Esophagus squamous epithelium (tissue), 5 donors: ENCODE measurements at regions not wholly inside any gene's neighbourhood (a gene's known extent, or its start where the extent isn't known, plus 50 kb on each side); places are given as distances from the start of the nearest gene placed in this dataset.

Source experiments
- DNase-seq: peaks from one replicate; lab custom pipeline; 2025; lab: John Stamatoyannopoulos, UW
- H3K27ac ChIP-seq, 4 donors: fragments of 200-600 bp; sonication (generic); one replicate each; pipeline ENCODE4 v1.5.1; 2016 to 2019; ENCODE audit warnings: mild to moderate bottlenecking in 1 of 4
- H3K27me3 ChIP-seq, 4 donors: fragments of 200-600 bp; sonication (generic); 1 replicate in 3 of 4; 2 replicates in 1 of 4; pipeline versions ENCODE4 v1.5.1 to v1.6.0; 2017 to 2021; ENCODE audit warnings: antibody characterized with exemption in 1 of 4
- H3K36me3 ChIP-seq, 3 donors: fragments of 200-600 bp; sonication (generic); one replicate each; pipeline ENCODE4 v1.5.1; 2016 to 2019
- H3K4me1 ChIP-seq, 3 donors: fragments of 200-600 bp; sonication (generic); one replicate each; pipeline ENCODE4 v1.5.1; 2017 to 2019
- H3K4me3 ChIP-seq, 4 donors: fragments of 200-600 bp; sonication (generic); 1 replicate in 3 of 4; 2 replicates in 1 of 4; pipeline ENCODE4 v1.5.1; 2016 to 2019; ENCODE audit warnings: mild to moderate bottlenecking in 2 of 4, moderate library complexity in 1 of 4
- H3K9me3 ChIP-seq, 3 donors: fragments of 200-600 bp; sonication (generic); one replicate each; pipeline ENCODE4 v1.5.1; 2016 to 2019
- CTCF ChIP-seq, 6 experiments: fragments of 450-650 bp in 4 of 6; fragments of 200-600 bp in 2 of 6; sonication (generic) in 2 of 6; IDR thresholded peaks; one replicate each; pipeline ENCODE4 v1.5.1; 2016 to 2019; ENCODE audit warnings: antibody characterized with exemption in 6 of 6, mild to moderate bottlenecking in 4 of 6, moderate library complexity in 4 of 6
- POLR2A ChIP-seq, 4 donors: fragments of 450-650 bp; IDR thresholded peaks; one replicate each; pipeline ENCODE4 v1.6.1; 2017; ENCODE audit warnings: antibody characterized with exemption in 4 of 4, mild to moderate bottlenecking in 4 of 4, moderate library complexity in 3 of 4
- WGBS, 2 donors: methylation state at CpG; one replicate each; pipeline ENCODE4 v1.1.5; 2018; 5-methylcytosine and 5-hydroxymethylcytosine counted together
- intact Hi-C: fragments of 100-400 bp; cut with DNase I; formaldehyde crosslinking; loops from one replicate; pipeline ENCODE4 v1.15.0; 2022
- donor health status: DM: yes; HTN: yes; CAD: no.

- no peaks in the 10 kb centered on the region for H3K36me3 ChIP-seq
- no peak overlapping the region for H3K27ac ChIP-seq
- H3K4me1 ChIP-seq, result no peaks in the 10 kb centered on the region
- no peak for DNase-seq
- TF ChIP-seq CTCF (IDR thresholded peaks at IDR 0.05), result no peak
- TF ChIP-seq POLR2A (IDR thresholded peaks at IDR 0.05), result no peak
- H3K9me3 ChIP-seq, result no peaks in the 10 kb centered on the region
- 33 to 39% methylated on average over 4 of the region's 4 CpGs for WGBS, 2 donors
- H3K27me3 ChIP-seq, result no peaks in the 10 kb centered on the region
- intact Hi-C loops, result no loop called here
- H3K4me3 ChIP-seq, result no peak overlapping the region
Observed at GRCh38 chr7:21067216-21067615, 280.5 kb upstream of the SP8 start.

GRCh38 chr7:21070571-21071090 is 283.9 kb upstream of the SP8 start:
- Histone ChIP-seq H3K27ac (no peak overlapping the region), H3K4me1 (peaks cover 0 to 3% (median 0%) of the 10 kb centered on the region in 3 donors), H3K9me3 (no peaks in the 10 kb centered on the region), H3K36me3 (no peaks in the 10 kb centered on the region), H3K4me3 (no peak overlapping the region), H3K27me3 (no peaks in the 10 kb centered on the region)
- WGBS, 2 donors, result 56 to 74% methylated on average over 1 of the region's 1 CpG
- no peak for DNase-seq
- TF ChIP-seq POLR2A (IDR thresholded peaks at IDR 0.05) (no peak), CTCF (IDR thresholded peaks at IDR 0.05) (no peak)
- intact Hi-C loops, result no loop called here

DNA sequence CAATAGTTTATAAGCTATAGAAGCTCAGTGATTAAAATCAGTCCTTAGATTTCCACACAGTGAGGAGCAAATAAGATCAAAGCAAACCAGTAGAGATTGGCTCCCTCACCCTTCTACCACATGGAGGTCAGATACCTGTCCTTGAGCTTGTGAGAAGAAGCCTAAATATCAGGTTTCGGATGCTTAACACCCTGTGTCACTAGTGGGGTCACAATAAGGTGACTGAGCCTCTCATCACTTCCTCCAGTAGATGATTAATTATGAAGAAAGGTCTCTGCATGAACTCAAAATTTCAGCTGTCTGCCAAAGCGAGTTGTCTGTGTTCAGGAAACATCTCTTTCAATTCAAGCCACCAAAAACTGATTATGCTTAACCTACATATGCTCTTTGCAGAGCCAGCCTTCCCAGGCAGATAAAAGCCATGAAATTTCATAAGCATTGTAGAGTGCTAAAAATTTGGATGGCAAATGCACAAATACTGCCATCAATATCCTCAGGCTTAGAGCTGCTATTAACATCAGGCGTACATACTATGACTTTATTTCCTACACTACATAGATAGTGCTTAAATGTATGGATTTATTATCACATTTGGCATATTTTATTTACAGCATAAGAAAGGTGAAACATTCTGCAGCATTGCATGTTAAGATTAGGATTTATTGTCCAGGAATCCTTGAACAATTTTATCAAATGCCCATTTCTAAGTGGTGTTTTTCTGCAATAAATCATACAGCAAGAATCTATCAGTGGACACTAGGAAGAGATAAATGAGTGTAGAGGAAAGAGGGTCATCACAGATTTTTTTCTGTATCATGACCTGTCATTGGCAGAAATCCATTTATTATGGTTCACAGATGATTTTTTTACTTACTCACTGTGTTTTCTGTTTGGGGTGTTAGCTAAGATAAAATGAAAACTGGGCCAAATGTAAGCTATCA is 285.1 kb upstream of the SP8 start:
- H3K36me3 ChIP-seq, result no peaks in the 10 kb centered on the region
- intact Hi-C loops, result no loop called here
- H3K4me1 ChIP-seq, result peaks cover 0 to 15% (median 0%) of the 10 kb centered on the region in 3 donors
- no peak for DNase-seq
- no peak overlapping the region for H3K27ac ChIP-seq
- no peak overlapping the region for H3K4me3 ChIP-seq
- WGBS, 2 donors, result 55 to 57% methylated on average over 3 of the region's 3 CpGs
- no peaks in the 10 kb centered on the region for H3K9me3 ChIP-seq
- TF ChIP-seq CTCF (IDR thresholded peaks at IDR 0.05), result no peak
- no peak for TF ChIP-seq POLR2A (IDR thresholded peaks at IDR 0.05)
- H3K27me3 ChIP-seq, result no peaks in the 10 kb centered on the region

- intact Hi-C loops, result no loop called here
- 44 to 45% methylated on average over 5 of the region's 5 CpGs for WGBS, 2 donors
- no peak overlapping the region for H3K27ac ChIP-seq
- H3K4me1 ChIP-seq, result peaks cover 0 to 18% (median 0%) of the 10 kb centered on the region in 3 donors
- H3K4me3 ChIP-seq, result no peak overlapping the region
- DNase-seq, result no peak
- no peaks in the 10 kb centered on the region for H3K36me3 ChIP-seq
- H3K27me3 ChIP-seq, result no peaks in the 10 kb centered on the region
- no peak for TF ChIP-seq POLR2A (IDR thresholded peaks at IDR 0.05)
- no peak for TF ChIP-seq CTCF (IDR thresholded peaks at IDR 0.05)
- H3K9me3 ChIP-seq, result no peaks in the 10 kb centered on the region
Observed at GRCh38 chr7:21076054-21076453, 289.4 kb upstream of the SP8 start.

- intact Hi-C loops, result no loop called here
- H3K36me3 ChIP-seq, result no peaks in the 10 kb centered on the region
- DNase-seq, result no peak
- H3K4me1 ChIP-seq, result peaks cover 0 to 18% (median 0%) of the 10 kb centered on the region in 3 donors
- no peaks in the 10 kb centered on the region for H3K27me3 ChIP-seq
- H3K27ac ChIP-seq, result no peak overlapping the region
- TF ChIP-seq CTCF (IDR thresholded peaks at IDR 0.05) (no peak), POLR2A (IDR thresholded peaks at IDR 0.05) (no peak)
- 40 to 46% methylated on average over 5 of the region's 5 CpGs for WGBS, 2 donors
- no peak overlapping the region for H3K4me3 ChIP-seq
- no peaks in the 10 kb centered on the region for H3K9me3 ChIP-seq
Observed at GRCh38 chr7:21076574-21076973, 289.9 kb upstream of the SP8 start.
